Epidermal melanocyte (primary cell): ENCODE measurements at regions not wholly inside any gene's neighbourhood (a gene's known extent, or its start where the extent isn't known, plus 50 kb on each side); places are given as distances from the start of the nearest gene placed in this dataset.
"Not testable (repeated sequence)": the region's sequence is repeated elsewhere in the genome, so short reads cannot be mapped to it uniquely, and the experiment has no call there.

Experiments used
- DNase-seq: peaks from one replicate; pipeline ENCODE4 v3.0.0; 2011; ENCODE audit warnings: low spot score; ENCODE audit not compliant: insufficient read length

- no peak for DNase-seq
Observed at GRCh38 chr4:29908276-29908675, 811.9 kb upstream of the PCDH7 start.

- no peak for DNase-seq
Observed at GRCh38 chr4:29927895-29928294, 792.3 kb upstream of the PCDH7 start.

GRCh38 chr4:29948451-29948850 lies 771.7 kb upstream of the PCDH7 start:
- no peak for DNase-seq

- DNase-seq: no peak
Observed at GRCh38 chr4:29948858-29949257, 771.3 kb upstream of the PCDH7 start.

- DNase-seq: no peak
Observed at GRCh38 chr4:29966386-29966785, 753.8 kb upstream of the PCDH7 start.

- no peak for DNase-seq
Observed at GRCh38 chr4:29970626-29971025, 749.5 kb upstream of the PCDH7 start.

GRCh38 chr4:29972121-29972520 lies 748.0 kb upstream of the PCDH7 start:
- DNase-seq: no peak

GRCh38 chr4:29983890-29984289 lies 736.3 kb upstream of the PCDH7 start:
- DNase-seq: no peak

- no peak for DNase-seq
Observed at GRCh38 chr4:30001628-30002027, 718.5 kb upstream of the PCDH7 start.

- no peak for DNase-seq
Observed at GRCh38 chr4:30002341-30002740, 717.8 kb upstream of the PCDH7 start.

- no peak for DNase-seq
Observed at GRCh38 chr4:30005995-30006394, 714.2 kb upstream of the PCDH7 start.

- no peak for DNase-seq
Observed at GRCh38 chr4:30024526-30024925, 695.6 kb upstream of the PCDH7 start.

GRCh38 chr4:30028826-30029225 lies 691.3 kb upstream of the PCDH7 start:
- DNase-seq: no peak

- no peak for DNase-seq
Observed at GRCh38 chr4:30056016-30056766, 664.0 kb upstream of the PCDH7 start.

- no peak for DNase-seq
Observed at GRCh38 chr4:30068234-30068633, 651.9 kb upstream of the PCDH7 start.

- no peak for DNase-seq
Observed at GRCh38 chr4:30073011-30073710, 647.0 kb upstream of the PCDH7 start.

- not testable (repeated sequence) for DNase-seq
Observed at GRCh38 chr4:30092420-30093128, 627.6 kb upstream of the PCDH7 start.

GRCh38 chr4:30094887-30095286 lies 625.3 kb upstream of the PCDH7 start:
- no peak for DNase-seq

- DNase-seq: no peak
Observed at GRCh38 chr4:30103455-30103854, 616.7 kb upstream of the PCDH7 start.

- no peak for DNase-seq
Observed at GRCh38 chr4:30116401-30116800, 603.8 kb upstream of the PCDH7 start.

- DNase-seq: no peak
Observed at GRCh38 chr4:30117433-30117832, 602.7 kb upstream of the PCDH7 start.

- no peak for DNase-seq
Observed at GRCh38 chr4:30122711-30123110, 597.5 kb upstream of the PCDH7 start.
